Karpas-422 (cell line): ENCODE measurements at regions not wholly inside any gene's neighbourhood (a gene's known extent, or its start where the extent isn't known, plus 50 kb on each side); places are given as distances from the start of the nearest gene placed in this dataset.
A peak's percentile ranks its signal among the peaks of the same experiment; 100 is the strongest.

Experiments
- DNase-seq: peaks from one replicate; pipeline ENCODE4 v3.0.0-alpha.2; 2015
- H2AFZ ChIP-seq: fragments of 200-600 bp; sonication (generic); 2 replicates; pipeline ENCODE4 v1.6.1; 2014; ENCODE audit warnings: antibody characterized with exemption, low read length, mixed read lengths
- H3K27ac ChIP-seq: fragments of 200-600 bp; sonication (generic); 2 replicates; pipeline ENCODE4 v1.5.1; 2014; ENCODE audit warnings: mild to moderate bottlenecking, low read length, moderate library complexity
- H3K27me3 ChIP-seq: fragments of 200-600 bp; sonication (generic); 2 replicates; pipeline ENCODE4 v1.6.1; 2014; ENCODE audit warnings: low read length, mixed read lengths
- H3K36me3 ChIP-seq: fragments of 200-600 bp; sonication (generic); 2 replicates; pipeline ENCODE4 v1.6.1; 2014; ENCODE audit warnings: low read length, mixed read lengths; ENCODE audit not compliant: insufficient read depth
- H3K4me1 ChIP-seq: fragments of 200-600 bp; sonication (generic); 2 replicates; pipeline ENCODE4 v1.6.1; 2014; ENCODE audit warnings: mild to moderate bottlenecking, low read length, mixed read lengths
- H3K4me2 ChIP-seq: fragments of 200-600 bp; sonication (generic); 2 replicates; pipeline ENCODE4 v1.6.1; 2014; ENCODE audit warnings: low read length, low read depth, mild to moderate bottlenecking; ENCODE audit not compliant: poor library complexity, severe bottlenecking
- H3K4me3 ChIP-seq: fragments of 200-600 bp; sonication (generic); 2 replicates; pipeline ENCODE4 v1.5.1; 2014; ENCODE audit warnings: mild to moderate bottlenecking, antibody characterized with exemption, low read length, mixed read lengths
- H3K79me2 ChIP-seq: fragments of 200-600 bp; sonication (generic); 2 replicates; pipeline ENCODE4 v1.6.1; 2014; ENCODE audit warnings: mild to moderate bottlenecking, low read length, mixed read lengths
- H3K9ac ChIP-seq: fragments of 200-600 bp; sonication (generic); 2 replicates; pipeline ENCODE4 v1.6.0; 2014; ENCODE audit warnings: low read length
- H3K9me2 ChIP-seq: fragments of 200-600 bp; sonication (generic), shearing (Covaris generic); replicated peaks from 2 replicates; pipeline ENCODE4 v1.6.0; 2014; ENCODE audit warnings: mild to moderate bottlenecking, low read length, moderate library complexity; ENCODE audit not compliant: insufficient read depth
- H3K9me3 ChIP-seq: fragments of 300-700, 200-600 bp; sonication (generic); 2 replicates; pipeline ENCODE4 v1.6.1; 2014; ENCODE audit warnings: low read length, mixed read lengths
- H4K20me1 ChIP-seq: fragments of 200-600 bp; sonication (generic); 2 replicates; pipeline ENCODE4 v1.6.1; 2014; ENCODE audit warnings: mild to moderate bottlenecking, antibody characterized with exemption, low read length, low read depth; ENCODE audit not compliant: insufficient read depth

DNA sequence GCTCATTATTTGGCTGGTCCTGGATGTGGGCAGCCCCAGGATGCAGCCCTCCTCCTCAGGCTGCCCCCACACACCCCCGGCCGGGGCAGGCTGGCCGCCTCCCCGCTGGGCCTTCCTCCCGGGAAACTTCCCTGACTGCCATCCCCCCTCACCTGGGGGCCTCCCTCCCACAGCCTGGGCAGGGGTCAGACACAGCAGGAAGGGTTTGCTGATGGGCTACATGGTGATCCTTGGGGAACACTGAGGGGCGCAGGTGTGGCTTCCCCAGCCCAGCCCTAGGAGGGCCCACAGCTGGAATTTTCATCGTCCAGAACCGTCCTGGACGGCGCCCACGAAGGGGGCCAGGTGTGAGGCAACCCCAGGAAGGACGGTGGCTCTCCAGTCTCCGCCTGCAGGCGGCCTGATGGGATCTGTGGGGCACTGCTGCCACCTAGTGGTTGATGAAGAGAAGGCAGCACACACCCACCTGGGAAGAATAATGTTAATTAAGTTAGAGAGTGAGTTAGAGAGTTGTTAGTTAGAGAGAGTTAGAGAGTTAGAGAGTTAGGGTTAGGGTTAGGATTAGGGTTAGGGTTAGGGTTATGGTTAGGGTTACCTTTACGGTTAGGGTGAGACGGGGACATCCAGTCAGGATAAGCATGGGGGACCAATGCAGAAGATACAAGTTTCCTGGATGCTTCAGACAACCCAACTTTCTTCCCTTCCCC lies 75.9 kb upstream of the PRR5 start:
- no peaks in the 10 kb centered on the region for H3K4me1 ChIP-seq
- H3K27ac ChIP-seq = no peak overlapping the region
- H3K9ac ChIP-seq = no peak overlapping the region
- H3K79me2 ChIP-seq = no peaks in the 10 kb centered on the region
- H2AFZ ChIP-seq = no peak overlapping the region
- peak; percentile 89 for DNase-seq
- H3K4me3 ChIP-seq = no peak overlapping the region
- H3K9me3 ChIP-seq = no peaks in the 10 kb centered on the region
- no peaks in the 10 kb centered on the region for H3K36me3 ChIP-seq
- no peaks in the 10 kb centered on the region for H3K27me3 ChIP-seq
- no peaks in the 10 kb centered on the region for H4K20me1 ChIP-seq
- no peak overlapping the region for H3K4me2 ChIP-seq
- no peaks in the 10 kb centered on the region for H3K9me2 ChIP-seq

DNA sequence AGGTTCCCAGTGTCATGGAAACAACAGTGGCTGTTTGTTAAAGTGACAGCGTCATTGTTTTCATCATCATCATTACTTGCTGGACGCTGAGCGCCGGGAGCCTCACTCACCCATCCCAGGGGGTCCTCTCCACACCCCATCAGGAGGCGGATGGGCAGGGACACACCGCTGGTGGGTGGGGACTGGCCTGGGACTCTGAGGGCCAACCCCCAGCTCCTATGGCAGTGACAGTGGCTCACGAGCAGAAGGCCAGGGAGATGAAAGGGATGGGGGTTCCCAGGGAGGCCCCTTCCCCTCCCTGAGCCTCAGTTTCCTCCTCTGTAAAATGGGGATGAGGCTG lies 76.6 kb upstream of the PRR5 start:
- Histone ChIP-seq H3K4me3 (no peak overlapping the region), H4K20me1 (no peaks in the 10 kb centered on the region), H3K27me3 (no peaks in the 10 kb centered on the region), H3K36me3 (no peaks in the 10 kb centered on the region), H3K79me2 (no peaks in the 10 kb centered on the region), H3K4me1 (no peaks in the 10 kb centered on the region), H3K9me3 (no peaks in the 10 kb centered on the region), H3K9ac (no peak overlapping the region), H3K4me2 (no peak overlapping the region), H3K27ac (no peak overlapping the region), H3K9me2 (no peaks in the 10 kb centered on the region), H2AFZ (no peak overlapping the region)
- DNase-seq = no peak

DNA sequence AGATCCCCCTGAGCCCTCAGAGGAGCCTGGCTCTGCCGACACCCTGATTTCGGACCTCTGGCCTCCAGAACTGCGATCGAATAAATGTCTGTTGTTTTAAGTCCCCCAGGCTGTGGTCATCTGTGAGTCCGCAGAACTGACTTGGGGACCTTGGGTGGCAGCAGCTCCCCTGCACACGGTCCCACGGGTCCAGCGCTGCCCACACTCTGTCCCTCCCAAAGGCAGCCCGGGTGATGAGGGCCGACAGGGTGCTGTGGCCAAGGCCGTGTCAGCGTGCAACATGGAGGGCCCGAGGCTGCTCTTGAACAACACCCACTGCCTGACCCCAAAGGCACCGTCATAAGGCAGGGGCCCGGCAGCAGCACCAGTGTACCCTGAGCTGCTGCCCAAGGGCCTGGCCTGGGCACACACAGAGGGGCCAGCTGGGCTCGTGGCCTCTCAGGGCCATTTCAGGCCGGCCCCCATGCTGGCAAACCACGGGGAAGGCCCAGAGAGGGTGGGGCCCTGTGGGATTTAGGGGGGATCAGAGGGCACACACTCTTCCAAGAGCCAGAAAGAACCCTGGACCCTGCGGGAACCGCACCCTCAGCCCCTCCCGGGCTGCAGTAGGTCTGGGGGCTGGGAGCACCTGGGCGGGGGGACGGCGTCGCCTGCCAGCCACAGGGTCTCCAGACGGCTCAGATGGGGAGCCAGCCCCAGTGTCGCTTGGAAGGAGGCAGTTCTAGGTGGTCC lies 77.1 kb upstream of the PRR5 start:
- Histone ChIP-seq H3K9me2 (no peaks in the 10 kb centered on the region), H3K4me1 (no peaks in the 10 kb centered on the region), H3K27me3 (no peaks in the 10 kb centered on the region), H3K36me3 (no peaks in the 10 kb centered on the region), H3K9ac (no peak overlapping the region), H3K9me3 (no peaks in the 10 kb centered on the region), H3K79me2 (no peaks in the 10 kb centered on the region), H2AFZ (no peak overlapping the region), H3K4me2 (no peak overlapping the region), H3K27ac (no peak overlapping the region), H4K20me1 (no peaks in the 10 kb centered on the region), H3K4me3 (no peak overlapping the region)
- DNase-seq = no peak

DNA sequence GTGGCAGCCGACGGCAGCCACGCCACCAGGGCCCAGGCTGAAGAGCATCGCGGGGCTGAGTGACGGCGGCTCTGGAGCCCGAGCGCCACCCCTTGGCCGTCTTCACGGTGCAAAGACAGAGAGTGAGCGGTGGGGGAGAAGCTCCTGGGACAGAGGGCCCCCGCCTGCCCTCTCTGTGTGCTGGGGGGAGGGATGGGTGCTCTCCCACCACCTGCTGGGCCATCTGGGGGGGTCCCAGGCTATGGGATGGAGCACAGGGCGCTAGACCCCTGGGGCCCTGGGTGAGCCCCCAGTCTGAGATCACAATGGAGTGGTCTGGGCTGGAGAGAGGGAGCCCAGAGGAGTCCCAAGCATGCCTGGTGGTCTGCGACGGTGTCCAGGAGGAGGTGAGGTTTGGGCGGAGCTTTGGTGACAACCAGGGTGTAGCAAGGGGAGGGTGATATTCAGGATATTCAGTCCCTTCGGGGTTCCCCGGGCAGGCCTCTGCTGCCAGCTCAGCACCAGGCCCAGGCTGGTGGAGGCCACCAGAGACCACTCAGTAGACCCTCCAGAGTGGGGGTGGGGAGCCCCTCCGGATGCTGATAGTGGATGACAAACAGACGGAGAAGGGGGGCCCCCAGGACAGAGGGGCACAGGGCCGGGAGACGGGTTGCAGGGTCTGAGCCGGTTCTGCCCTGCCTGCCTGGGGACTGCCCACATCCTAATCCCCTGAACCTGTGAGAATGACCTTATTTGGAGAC lies 78.1 kb upstream of the PRR5 start:
- no peaks in the 10 kb centered on the region; the same call in 1 of the 2 replicates for H3K9me3 ChIP-seq
- no peaks in the 10 kb centered on the region for H3K79me2 ChIP-seq
- H3K27me3 ChIP-seq = no peaks in the 10 kb centered on the region
- H3K4me1 ChIP-seq = no peaks in the 10 kb centered on the region
- H3K4me2 ChIP-seq = no peak overlapping the region
- no peak overlapping the region for H3K9ac ChIP-seq
- H4K20me1 ChIP-seq = no peaks in the 10 kb centered on the region
- H2AFZ ChIP-seq = no peak overlapping the region
- no peak overlapping the region for H3K27ac ChIP-seq
- H3K36me3 ChIP-seq = no peaks in the 10 kb centered on the region
- peak; percentile 61 for DNase-seq
- H3K4me3 ChIP-seq = no peak overlapping the region
- H3K9me2 ChIP-seq = no peaks in the 10 kb centered on the region

DNA sequence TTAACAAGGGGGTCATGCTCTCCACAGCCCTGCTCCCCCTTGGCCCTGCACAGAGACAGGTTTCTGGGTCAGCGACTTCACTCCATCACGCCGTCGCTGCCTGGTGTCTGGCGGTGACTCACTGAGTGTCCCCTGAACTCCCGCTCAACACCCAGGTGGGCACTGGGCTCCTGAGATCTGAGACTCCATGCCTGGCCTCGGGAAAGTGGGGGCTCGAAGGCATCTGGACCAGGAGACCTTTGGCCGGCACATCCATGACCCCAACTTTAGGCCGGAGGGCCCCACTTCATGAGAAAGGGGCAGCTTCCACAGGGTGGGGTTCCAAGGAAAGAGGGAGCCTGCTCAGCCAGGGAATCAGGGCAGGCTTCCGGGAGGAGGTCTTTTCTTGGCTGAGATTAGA lies 79.3 kb upstream of the PRR5 start:
- Histone ChIP-seq H3K79me2 (no peaks in the 10 kb centered on the region), H3K27me3 (no peaks in the 10 kb centered on the region), H3K4me1 (no peaks in the 10 kb centered on the region), H2AFZ (no peak overlapping the region), H3K4me3 (no peak overlapping the region), H3K9me3 (peaks cover 2% of the 10 kb centered on the region), H3K4me2 (no peak overlapping the region), H3K27ac (no peak overlapping the region), H3K9ac (no peak overlapping the region), H3K36me3 (no peaks in the 10 kb centered on the region), H3K9me2 (no peaks in the 10 kb centered on the region), H4K20me1 (no peaks in the 10 kb centered on the region)
- no peak for DNase-seq

DNA sequence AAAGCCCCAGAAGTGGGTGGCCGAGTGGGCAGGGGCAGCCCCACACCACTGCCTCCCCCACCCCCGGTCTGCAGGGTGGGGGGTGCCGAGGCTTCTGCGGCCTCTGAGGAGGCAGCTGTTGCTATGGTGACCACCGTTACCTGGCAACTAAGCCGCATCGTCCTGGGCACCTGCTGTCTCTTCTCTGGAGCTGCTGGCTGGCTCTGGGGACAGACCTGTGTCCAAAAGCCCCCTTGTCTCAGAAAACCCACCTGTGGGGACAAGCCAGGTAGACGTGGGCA lies 79.9 kb upstream of the PRR5 start:
- no peaks in the 10 kb centered on the region for H3K4me1 ChIP-seq
- H3K79me2 ChIP-seq = no peaks in the 10 kb centered on the region
- no peaks in the 10 kb centered on the region for H4K20me1 ChIP-seq
- no peaks in the 10 kb centered on the region for H3K27me3 ChIP-seq
- H3K36me3 ChIP-seq = no peaks in the 10 kb centered on the region
- no peak overlapping the region for H3K9ac ChIP-seq
- H2AFZ ChIP-seq = no peak overlapping the region
- H3K4me3 ChIP-seq = no peak overlapping the region
- H3K9me3 ChIP-seq = peaks cover 8% of the 10 kb centered on the region
- no peak overlapping the region for H3K4me2 ChIP-seq
- peak; percentile 47 for DNase-seq
- H3K27ac ChIP-seq = no peak overlapping the region
- H3K9me2 ChIP-seq = no peaks in the 10 kb centered on the region

DNA sequence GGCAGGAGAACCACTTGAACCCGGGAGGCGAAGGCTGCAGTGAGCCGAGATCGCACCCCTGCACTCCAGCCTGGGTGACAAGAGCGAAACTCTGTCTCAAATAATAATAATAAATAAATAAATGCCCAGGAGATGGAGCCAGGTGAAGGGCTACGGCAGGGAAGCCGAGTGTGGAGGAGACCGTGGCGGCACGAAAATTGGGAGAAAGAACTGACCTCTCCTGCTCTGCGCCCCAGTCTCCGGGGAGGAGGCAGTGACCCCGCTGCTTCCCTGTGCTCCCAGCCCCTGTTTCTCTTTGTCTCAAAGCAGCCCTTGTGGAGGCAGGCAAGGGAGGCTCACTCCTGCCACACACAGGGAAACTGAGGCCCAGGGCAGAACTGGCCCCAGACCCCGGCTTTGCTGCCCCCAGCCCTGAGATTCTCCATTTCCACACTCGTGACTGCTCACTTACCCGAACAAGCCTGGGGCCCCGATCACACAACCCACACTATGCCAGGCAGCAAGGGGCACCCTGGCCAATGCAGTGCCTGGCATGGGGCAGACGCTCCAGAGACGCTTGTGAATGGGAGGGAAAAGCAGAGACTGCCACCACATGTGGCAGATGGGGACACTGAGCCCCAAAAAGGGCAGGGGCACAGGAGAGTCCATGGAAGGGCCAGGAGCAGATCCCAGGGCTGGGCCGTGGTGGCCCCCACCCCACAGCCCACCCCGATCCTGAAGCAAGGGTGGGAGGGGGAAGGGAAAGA lies 80.4 kb upstream of the PRR5 start:
- Histone ChIP-seq H3K27ac (no peak overlapping the region), H3K9me2 (no peaks in the 10 kb centered on the region), H3K27me3 (no peaks in the 10 kb centered on the region), H3K36me3 (no peaks in the 10 kb centered on the region), H3K79me2 (no peaks in the 10 kb centered on the region), H3K4me2 (no peak overlapping the region), H3K4me3 (no peak overlapping the region), H2AFZ (no peak overlapping the region), H3K9me3 (peaks cover 10% of the 10 kb centered on the region), H3K4me1 (no peaks in the 10 kb centered on the region), H3K9ac (no peak overlapping the region), H4K20me1 (no peaks in the 10 kb centered on the region)
- no peak for DNase-seq

DNA sequence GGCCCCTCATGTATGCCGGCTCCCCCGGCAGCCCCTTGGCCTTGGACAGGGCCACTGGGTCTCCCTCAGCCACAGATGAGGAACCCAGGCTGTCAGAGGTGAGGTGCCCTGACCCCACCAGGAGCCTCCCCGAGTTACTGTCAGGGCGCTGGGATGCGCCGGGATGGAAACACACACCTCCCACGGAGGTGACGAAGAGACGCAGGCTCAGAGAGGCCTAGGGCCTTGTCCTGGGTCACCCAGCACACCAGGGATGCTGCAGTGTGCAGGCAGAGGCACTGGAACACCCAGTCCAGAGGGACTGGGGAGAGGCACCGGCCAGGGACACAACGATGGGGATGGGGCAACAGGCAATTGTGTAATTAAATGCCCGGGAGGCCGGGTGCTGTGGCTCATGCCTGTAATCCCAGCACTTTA lies 81.2 kb upstream of the PRR5 start:
- Histone ChIP-seq H3K9ac (no peak overlapping the region), H3K9me2 (no peaks in the 10 kb centered on the region), H3K79me2 (no peaks in the 10 kb centered on the region), H3K4me1 (no peaks in the 10 kb centered on the region), H3K27me3 (no peaks in the 10 kb centered on the region), H3K36me3 (no peaks in the 10 kb centered on the region), H2AFZ (no peak overlapping the region), H3K27ac (no peak overlapping the region), H3K9me3 (peaks cover 10% of the 10 kb centered on the region), H4K20me1 (no peaks in the 10 kb centered on the region), H3K4me2 (no peak overlapping the region), H3K4me3 (no peak overlapping the region)
- DNase-seq = no peak
